Thyroid gland (tissue), 4 donors: ENCODE measurements at regions not wholly inside any gene's neighbourhood (a gene's known extent, or its start where the extent isn't known, plus 50 kb on each side); places are given as distances from the start of the nearest gene placed in this dataset.

ENCODE experiments used
- DNase-seq, 2 donors: peaks; one replicate each; pipeline ENCODE4 v3.0.0-alpha.2; 2019
- H3K27ac ChIP-seq, 3 donors: fragments of 200-600 bp; sonication (generic); 1 replicate in 2 of 3; 2 replicates in 1 of 3; pipeline ENCODE4 v1.5.1; 2016 to 2019; ENCODE audit warnings: mild to moderate bottlenecking in 1 of 3, moderate library complexity in 1 of 3
- H3K27me3 ChIP-seq: fragments of 200-600 bp; sonication (generic); one replicate; pipeline ENCODE4 v1.5.1; 2019
- H3K36me3 ChIP-seq, 2 donors: fragments of 200-600 bp; sonication (generic); one replicate each; pipeline ENCODE4 v1.5.1; 2016 to 2019
- H3K4me1 ChIP-seq, 2 donors: fragments of 200-600 bp; sonication (generic); one replicate each; pipeline ENCODE4 v1.5.1; 2017 to 2019
- H3K4me3 ChIP-seq, 3 donors: fragments of 200-600 bp; sonication (generic); replicated peaks in 1 of 3; 1 replicate in 2 of 3; 2 replicates in 1 of 3; pipeline ENCODE4 v1.5.1; 2016; ENCODE audit warnings: mild to moderate bottlenecking in 1 of 3
- H3K9me3 ChIP-seq: fragments of 200-600 bp; sonication (generic); one replicate; pipeline ENCODE4 v1.5.1; 2017
- POLR2A ChIP-seq, 2 donors: fragments of 450-650 bp; IDR thresholded peaks; one replicate each; pipeline ENCODE4 v1.6.1; 2017; ENCODE audit warnings: antibody characterized with exemption in 2 of 2, mild to moderate bottlenecking in 2 of 2, moderate library complexity in 1 of 2
- WGBS, 2 donors: methylation state at CpG; one replicate each; pipeline ENCODE4 v1.1.5; 2017; 5-methylcytosine and 5-hydroxymethylcytosine counted together
- intact Hi-C: fragments of 100-400 bp; cut with DNase I; formaldehyde crosslinking; loops from one replicate; pipeline ENCODE4 v1.15.1; 2023
- TF ChIP-seq, protein P1 (sequence below), 6 experiments: fragments of 200-600 bp in 3 of 6; fragments of 450-650 bp in 3 of 6; sonication (generic) in 3 of 6; IDR thresholded peaks; one replicate each; pipeline ENCODE4 v1.5.1; 2016 to 2019; ENCODE audit warnings: antibody characterized with exemption in 6 of 6, mild to moderate bottlenecking in 2 of 6, inconsistent platforms in 1 of 6, moderate library complexity in 1 of 6

DNA sequence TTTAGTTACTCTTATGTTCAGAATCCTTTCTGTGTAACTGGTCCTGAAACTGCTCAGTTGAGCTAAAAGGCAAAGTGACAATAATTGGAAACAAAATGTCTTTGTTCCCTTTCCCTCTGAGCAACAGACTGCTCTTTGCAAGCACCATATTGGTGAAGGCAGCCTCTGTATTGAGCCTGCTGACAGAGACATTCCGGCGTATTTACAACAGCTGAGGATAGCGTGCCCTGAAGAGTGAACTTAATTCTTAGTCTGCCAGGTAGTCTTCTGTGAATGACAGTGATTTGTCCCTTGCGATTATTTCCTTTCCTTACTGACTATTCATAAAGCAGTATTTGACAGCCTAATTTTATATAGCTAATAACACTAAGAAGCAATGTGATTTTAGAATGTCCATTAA lies 239.1 kb downstream of the CPS1 start:
- H3K4me3 ChIP-seq: no peak overlapping the region
- no peak overlapping the region for H3K27ac ChIP-seq
- 81 to 89% methylated on average over 4 of the region's 4 CpGs for whole genome bisulfite sequencing, 2 donors
- no peaks in the 10 kb centered on the region for H3K9me3 ChIP-seq
- no peaks in the 10 kb centered on the region for H3K36me3 ChIP-seq
- no peaks in the 10 kb centered on the region for H3K4me1 ChIP-seq
- H3K27me3 ChIP-seq: no peaks in the 10 kb centered on the region
- no peak for DNase-seq
- intact Hi-C loops: no loop called here
- TF ChIP-seq, protein P1, sequence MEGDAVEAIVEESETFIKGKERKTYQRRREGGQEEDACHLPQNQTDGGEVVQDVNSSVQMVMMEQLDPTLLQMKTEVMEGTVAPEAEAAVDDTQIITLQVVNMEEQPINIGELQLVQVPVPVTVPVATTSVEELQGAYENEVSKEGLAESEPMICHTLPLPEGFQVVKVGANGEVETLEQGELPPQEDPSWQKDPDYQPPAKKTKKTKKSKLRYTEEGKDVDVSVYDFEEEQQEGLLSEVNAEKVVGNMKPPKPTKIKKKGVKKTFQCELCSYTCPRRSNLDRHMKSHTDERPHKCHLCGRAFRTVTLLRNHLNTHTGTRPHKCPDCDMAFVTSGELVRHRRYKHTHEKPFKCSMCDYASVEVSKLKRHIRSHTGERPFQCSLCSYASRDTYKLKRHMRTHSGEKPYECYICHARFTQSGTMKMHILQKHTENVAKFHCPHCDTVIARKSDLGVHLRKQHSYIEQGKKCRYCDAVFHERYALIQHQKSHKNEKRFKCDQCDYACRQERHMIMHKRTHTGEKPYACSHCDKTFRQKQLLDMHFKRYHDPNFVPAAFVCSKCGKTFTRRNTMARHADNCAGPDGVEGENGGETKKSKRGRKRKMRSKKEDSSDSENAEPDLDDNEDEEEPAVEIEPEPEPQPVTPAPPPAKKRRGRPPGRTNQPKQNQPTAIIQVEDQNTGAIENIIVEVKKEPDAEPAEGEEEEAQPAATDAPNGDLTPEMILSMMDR (IDR thresholded peaks at IDR 0.05): no peak
- no peak for TF ChIP-seq POLR2A (IDR thresholded peaks at IDR 0.05)

DNA sequence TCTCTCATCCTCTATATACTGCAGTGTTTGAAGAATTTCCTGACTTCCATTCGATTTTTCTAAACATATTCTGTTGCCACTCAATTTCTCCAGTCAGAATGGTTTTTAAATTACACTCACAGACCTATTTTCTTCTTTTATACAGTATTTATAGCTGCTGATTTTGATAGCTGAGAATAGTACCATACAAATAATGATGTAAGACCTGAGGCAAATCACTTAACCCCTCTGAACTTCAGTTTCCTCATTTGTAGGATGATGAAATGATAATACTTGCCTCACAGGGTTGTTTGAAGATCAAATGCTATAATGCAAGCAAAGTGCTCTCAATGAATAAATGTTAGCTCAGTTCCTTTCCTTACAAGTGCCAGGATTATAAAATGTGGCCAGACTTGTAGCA lies 241.8 kb downstream of the CPS1 start:
- intact Hi-C loops: no loop called here
- H3K4me3 ChIP-seq: no peak overlapping the region
- TF ChIP-seq, protein P1 (IDR thresholded peaks at IDR 0.05): no peak
- no peak for TF ChIP-seq POLR2A (IDR thresholded peaks at IDR 0.05)
- DNase-seq: no peak
- H3K27ac ChIP-seq: no peak overlapping the region
- no peaks in the 10 kb centered on the region for H3K9me3 ChIP-seq
- H3K4me1 ChIP-seq: no peaks in the 10 kb centered on the region
- no peaks in the 10 kb centered on the region for H3K36me3 ChIP-seq
- no peaks in the 10 kb centered on the region for H3K27me3 ChIP-seq
- 39 to 49% methylated on average over 1 of the region's 1 CpG for WGBS, 2 donors

DNA sequence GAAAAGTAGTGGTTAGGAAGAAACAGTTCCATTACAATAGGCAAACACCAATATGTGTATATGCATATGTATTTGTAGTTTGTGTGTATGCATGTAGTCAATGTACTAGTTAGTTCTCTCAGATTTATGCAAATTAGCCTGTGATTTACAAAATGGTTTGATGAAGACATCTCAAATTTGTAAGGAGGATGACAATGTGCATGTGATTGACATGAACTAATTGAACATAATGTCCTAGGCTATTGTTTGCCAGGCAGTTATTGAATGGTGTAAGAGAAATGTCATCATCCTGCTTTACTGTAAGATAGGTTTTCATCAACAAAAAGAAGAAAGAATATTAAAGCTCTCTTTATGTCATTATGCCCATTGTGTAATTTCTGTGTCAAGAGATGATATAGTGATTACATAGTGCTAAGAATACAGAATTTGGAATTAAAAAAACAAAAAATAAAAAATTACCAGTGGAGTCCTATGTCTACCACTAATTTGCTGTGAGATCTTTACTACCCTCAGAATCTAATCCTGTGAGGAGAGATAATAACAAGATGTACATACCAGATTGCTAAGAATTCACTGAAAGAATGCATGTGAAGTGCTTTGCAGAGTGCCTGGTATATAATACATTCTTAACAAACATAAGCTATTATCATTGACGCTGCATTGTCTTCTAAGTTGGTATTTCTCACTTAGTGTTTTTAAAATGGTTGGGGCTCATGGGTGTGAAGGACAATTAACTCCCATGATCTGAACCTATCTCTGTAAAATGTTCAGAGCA lies 258.0 kb downstream of the CPS1 start:
- 72 to 82% methylated on average over 1 of the region's 1 CpG for WGBS, 2 donors
- H3K4me3 ChIP-seq: no peak overlapping the region
- H3K27ac ChIP-seq: no peak overlapping the region
- H3K36me3 ChIP-seq: no peaks in the 10 kb centered on the region
- no peaks in the 10 kb centered on the region for H3K4me1 ChIP-seq
- TF ChIP-seq, protein P1 (IDR thresholded peaks at IDR 0.05): no peak
- no peak for TF ChIP-seq POLR2A (IDR thresholded peaks at IDR 0.05)
- no peaks in the 10 kb centered on the region for H3K9me3 ChIP-seq
- H3K27me3 ChIP-seq: no peaks in the 10 kb centered on the region
- intact Hi-C loops: no loop called here
- DNase-seq: no peak

DNA sequence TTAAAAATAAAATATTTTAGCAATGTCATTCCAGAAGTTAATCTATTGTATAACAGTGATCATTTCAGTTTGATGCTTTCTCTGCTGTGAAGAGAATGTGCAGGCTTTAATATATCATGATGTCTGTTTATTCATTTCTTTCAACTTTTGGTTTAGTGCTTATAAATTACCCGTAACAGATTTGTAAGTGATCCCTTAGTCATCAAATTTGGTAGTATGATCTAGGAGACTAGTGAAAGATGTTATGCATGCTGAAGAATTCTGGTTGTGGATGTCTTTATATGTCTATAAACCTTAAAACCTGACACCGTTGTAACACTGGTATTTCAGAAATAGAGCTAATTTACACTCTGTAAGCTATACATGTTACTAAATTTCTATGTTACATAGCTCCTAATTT lies 260.4 kb downstream of the CPS1 start:
- Histone ChIP-seq H3K36me3 (no peaks in the 10 kb centered on the region), H3K27ac (no peak overlapping the region), H3K4me3 (no peak overlapping the region), H3K4me1 (no peaks in the 10 kb centered on the region), H3K9me3 (no peaks in the 10 kb centered on the region), H3K27me3 (no peaks in the 10 kb centered on the region)
- TF ChIP-seq POLR2A (IDR thresholded peaks at IDR 0.05): no peak
- TF ChIP-seq, protein P1 (IDR thresholded peaks at IDR 0.05): no peak
- 91 to 95% methylated on average over 2 of the region's 2 CpGs for WGBS, 2 donors
- intact Hi-C loops: no loop called here
- no peak for DNase-seq

DNA sequence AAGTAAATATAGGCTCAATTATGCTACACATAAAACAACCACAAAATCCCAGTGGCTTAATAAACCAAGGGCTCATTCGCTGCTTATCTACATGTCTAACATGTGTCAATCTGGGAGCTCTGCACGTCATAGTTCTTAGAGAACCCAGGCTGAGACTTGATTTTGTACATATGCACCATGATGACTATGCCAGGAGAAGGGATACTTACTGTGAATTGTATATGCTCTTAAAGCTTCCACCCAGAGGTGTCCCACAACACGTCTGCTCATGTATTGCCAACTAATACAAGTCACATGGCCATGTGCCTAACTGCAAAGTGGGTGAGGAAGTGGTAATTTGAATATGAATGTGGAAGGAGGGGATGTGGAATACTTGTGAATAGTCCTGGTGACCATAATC lies 262.1 kb downstream of the CPS1 start:
- no peaks in the 10 kb centered on the region for H3K9me3 ChIP-seq
- H3K4me1 ChIP-seq: no peaks in the 10 kb centered on the region
- intact Hi-C loops: no loop called here
- H3K27ac ChIP-seq: no peak overlapping the region
- WGBS, 2 donors: 83 to 85% methylated on average over 3 of the region's 3 CpGs
- no peak overlapping the region for H3K4me3 ChIP-seq
- no peak for TF ChIP-seq POLR2A (IDR thresholded peaks at IDR 0.05)
- TF ChIP-seq, protein P1 (IDR thresholded peaks at IDR 0.05): no peak
- no peak for DNase-seq
- no peaks in the 10 kb centered on the region for H3K27me3 ChIP-seq
- no peaks in the 10 kb centered on the region for H3K36me3 ChIP-seq
